ACHN (cell line): ENCODE measurements at regions not wholly inside any gene's neighbourhood (a gene's known extent, or its start where the extent isn't known, plus 50 kb on each side); places are given as distances from the start of the nearest gene placed in this dataset.
"Not testable (repeated sequence)": the region's sequence is repeated elsewhere in the genome, so short reads cannot be mapped to it uniquely, and the experiment has no call there.

Experiments
- DNase-seq: peaks from one replicate; pipeline ENCODE4 v3.0.0-alpha.2; 2015
- in situ Hi-C: cut with HindIII; loops from 2 replicates; pipeline ENCODE4 v1.10.0; 2017; ENCODE audit warnings: low sequenced_read_pairs, low pct_ligation_motif_present, low pct_unique_long_range_greater_than_20kb

DNA sequence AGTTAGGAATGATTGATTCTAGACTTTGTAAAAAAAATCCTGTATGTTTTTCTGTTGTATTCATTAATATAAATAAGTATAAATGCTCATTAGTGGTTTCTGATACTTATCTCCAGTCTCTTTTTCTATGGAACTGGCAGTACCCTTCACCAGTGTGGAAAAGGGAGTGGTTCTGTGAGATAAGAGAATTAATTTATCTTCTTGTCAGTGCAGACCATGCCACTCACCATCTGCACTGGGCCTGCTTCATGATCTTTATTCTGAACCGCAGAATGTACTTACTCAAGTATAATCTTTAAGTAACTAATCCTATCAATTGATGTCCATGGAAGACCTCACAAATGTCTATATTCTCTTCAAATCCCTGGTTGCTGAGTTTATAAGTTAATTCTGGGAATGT, 836.1 kb upstream of the CDH8 start:
- no peak for DNase-seq
- in situ Hi-C loops = no loop called here

DNA sequence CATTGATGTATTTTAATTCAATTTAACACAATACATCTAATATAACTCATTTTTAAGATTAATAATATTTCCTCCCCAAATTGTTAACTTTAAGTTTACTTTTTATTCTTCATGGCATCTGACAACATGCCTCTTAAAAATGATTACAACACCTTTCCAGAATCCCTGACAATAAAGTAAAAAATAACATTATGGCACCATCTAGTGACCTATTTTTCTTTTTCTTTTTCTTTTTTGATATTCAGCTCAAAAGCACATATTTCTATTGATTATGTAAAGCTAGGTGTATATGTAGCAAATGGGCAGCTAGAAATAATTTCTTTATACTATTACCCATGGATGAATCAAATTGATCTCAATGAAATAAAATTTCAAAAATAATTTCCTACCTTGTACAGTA, 834.3 kb upstream of the CDH8 start:
- peak; percentile 12 for DNase-seq
- in situ Hi-C loops = no loop called here

DNA sequence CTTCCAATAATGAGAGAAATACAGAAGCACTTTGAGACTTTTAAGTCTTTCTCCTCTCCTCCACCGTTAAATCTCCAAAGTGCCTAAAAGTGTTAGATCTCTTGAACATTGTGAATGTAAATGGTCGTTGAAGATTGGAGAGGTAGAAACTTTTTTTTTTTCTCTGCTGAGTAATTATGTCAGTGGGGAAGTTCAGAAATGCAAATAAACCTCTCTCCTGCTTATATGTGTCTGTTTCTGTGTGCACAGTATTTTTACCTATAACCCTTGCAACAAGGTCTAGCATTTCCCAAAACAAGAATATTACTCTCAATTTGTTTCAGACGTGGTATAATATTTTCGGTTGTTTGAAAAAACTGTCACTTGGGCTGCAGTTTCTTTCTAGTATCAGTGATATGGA, 833.6 kb upstream of the CDH8 start:
- no peak for DNase-seq
- in situ Hi-C loops = no loop called here

DNA sequence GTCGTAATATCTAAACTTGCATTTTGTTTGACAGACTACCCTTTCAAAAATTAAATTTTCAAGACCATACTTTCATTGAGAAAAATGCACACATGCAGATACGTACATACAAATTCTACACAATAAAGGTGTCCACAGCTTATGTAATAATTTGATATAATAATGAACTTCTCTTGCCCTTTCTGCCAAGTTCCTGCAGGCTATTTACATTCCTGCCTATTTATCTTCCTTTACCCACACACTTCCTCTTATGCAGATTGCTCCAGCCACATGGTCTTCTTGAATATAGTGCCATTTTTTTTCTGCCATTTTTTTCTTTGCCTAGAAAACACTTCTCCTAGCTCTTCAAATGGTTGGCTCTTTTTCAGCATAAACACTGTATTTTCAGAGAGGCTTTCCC, 826.9 kb upstream of the CDH8 start:
- no peak for DNase-seq
- in situ Hi-C loops = no loop called here

DNA sequence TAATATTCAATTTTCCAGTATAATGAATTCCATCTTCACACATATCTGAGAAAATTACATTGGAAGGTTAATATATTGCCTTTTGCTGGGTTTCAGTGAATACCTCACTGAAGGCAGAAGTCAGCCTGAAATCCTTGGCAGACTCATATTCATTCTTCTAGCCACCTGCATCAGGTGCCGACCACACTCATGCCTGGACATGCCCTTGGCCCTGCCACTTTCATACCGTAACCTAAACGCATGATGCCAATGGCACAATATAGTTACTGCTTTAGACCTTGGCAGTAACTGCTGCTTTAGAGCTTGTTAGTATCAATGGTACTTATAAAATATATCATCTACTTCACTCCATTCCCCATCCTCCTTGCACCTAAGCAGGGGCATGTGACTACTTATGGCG, 817.6 kb upstream of the CDH8 start:
- in situ Hi-C loops = no loop called here
- no peak for DNase-seq

DNA sequence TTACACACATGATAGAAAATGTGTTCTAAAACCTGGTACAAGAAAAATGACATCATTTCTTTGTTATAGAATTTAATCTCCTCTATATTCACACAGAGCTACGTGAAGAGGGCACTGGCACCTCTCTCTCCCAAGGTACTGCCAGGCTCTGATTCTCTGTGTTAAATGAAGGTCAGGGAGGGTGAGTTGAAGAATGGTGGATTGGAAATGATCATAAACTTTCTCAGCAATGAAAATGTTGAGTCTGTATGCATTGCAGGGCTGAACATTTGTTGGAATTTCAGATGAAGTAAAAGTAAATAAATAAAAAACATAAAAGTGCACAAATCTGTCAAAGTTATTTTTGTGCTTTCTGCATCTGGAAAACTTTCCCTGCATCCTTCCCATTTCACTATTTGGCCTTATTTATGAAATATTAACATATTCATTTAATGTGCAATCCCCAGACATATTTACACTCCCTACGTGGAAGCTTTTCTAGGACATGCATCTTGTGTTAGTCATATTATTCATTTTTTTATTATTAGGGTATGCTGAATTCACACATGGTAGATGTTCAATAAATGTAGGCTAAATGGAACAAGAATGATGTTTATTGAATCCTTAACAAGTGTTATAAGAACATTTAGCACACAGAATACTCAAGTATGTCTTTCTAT, 810.3 kb upstream of the CDH8 start:
- no peak for DNase-seq
- in situ Hi-C loops = no loop called here

DNA sequence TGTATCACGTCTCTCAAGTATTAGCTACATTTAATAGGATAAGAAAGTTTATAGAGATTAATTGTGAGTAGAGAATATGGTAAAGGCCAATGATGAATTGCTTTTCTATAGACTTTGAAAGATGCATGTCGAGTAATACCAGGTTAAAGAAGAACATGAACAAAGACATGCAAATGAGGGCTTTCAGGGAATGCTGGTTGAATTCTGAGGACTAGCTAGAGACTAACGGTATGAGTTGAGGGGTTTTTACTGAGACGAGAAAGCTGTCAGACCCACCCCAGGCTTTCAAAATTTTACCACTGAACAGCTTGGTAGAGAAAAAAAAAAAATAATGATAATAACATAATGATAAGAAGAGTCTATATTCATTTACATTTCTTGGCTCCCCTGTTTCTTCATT, 796.0 kb upstream of the CDH8 start:
- DNase-seq = no peak
- in situ Hi-C loops = no loop called here

DNA sequence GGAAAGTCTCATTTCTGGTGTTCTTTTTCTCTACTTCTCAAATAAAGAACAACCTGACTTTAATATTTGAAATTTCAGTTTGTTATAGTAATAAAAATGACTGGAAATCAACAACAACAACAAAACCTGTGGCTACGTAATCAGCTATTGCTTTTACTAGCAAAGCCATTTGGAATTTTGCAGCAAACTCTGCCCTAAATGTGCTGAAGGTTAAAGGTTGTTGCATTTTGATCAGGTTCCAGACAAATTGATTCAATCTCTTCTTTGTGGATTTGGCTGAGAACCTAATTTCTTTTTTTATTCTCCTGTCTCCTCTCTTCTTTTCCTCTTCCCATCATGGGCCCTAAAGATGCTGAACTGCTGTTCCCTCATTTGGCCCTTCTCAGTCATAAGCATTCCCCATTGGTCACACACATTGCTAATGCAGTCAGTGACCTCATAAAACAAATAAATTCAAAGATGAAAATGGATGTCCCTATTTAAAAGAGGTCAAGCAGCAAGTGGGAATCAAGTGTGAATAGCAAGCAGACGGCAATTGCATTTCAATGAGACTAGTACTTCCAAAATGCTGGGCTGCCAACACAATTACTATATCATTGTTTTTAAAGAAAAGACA, 795.1 kb upstream of the CDH8 start:
- no peak for DNase-seq
- in situ Hi-C loops = no loop called here

DNA sequence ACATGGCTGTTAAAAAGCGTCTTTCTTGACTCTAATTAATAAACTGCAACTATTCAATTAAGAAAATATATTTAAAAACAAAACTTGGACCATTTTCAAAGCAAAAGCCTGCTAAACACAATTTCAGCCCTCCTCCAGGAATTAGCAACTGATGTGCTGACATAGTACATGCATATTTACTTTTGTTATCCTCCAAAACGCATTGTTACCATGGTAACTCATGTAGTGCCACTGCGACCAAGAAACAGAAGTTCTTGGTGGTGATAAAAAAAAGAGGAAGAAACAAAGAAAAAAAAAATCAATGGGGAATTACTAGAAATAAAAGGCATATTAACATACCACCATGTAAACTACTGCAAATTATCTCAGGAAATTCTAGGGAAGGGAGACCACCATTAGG, 793.4 kb upstream of the CDH8 start:
- in situ Hi-C loops = no loop called here
- DNase-seq = no peak

DNA sequence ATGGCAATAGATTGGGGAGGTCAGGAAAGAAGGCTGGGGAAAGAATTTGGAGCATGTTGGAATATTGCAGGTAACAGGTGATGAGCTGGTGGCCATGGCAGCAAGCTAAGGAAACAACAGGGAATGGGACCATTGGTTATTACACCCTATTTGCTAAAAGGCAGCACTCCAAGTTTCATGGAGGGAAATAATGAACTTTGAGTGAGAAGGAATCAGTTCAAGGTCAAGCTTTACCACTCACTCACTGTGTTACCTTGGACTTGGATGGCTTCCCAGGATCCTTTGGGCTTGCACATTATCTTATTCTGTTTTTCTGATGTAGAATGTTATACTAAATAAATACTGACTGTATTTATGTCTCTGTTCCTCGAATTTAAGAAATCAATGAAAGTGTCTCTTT, 792.8 kb upstream of the CDH8 start:
- no peak for DNase-seq
- in situ Hi-C loops = no loop called here

DNA sequence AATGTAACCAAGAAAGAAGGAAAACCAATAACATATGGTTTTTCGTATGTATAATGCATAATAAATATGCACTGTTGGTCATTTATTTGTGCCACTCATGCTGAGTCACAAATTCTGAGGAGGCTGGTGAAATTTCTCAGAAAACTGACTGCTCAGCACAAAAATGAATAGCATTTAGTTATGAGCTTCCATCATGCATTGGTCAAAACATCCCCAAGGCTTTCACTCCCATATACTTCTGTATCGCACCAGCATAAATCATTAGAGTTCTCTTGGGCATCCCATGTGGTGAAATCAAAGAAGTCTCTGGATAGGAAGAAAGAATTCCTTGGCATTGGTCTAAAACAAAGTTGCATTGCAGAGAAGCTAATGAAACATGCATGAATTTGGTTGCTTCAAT, 785.6 kb upstream of the CDH8 start:
- DNase-seq = no peak
- in situ Hi-C loops = no loop called here

DNA sequence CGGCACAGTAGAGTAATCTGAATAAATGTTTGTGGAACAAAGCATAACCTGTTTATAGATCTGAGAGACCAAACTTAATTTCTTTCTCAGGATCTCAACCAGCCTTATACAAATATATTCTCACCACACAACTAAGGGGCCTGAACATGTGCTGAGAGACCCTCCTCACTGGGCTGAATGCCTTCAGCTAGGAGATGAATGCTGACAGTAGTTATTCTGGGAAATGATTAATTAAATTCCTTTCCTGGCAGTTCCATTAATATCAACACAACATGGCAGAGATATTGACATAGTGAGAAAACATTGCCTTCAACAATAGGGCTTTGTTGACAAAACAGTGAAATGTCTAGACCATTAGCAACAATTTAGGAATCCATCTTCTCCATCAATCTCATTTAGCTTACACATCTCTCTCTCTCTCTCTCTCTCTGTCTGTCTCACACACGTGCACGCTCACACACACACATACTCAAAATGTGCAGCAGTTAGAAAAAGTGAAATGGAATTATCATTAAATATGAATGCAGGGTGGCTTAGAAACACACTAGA, 780.8 kb upstream of the CDH8 start:
- DNase-seq = no peak
- in situ Hi-C loops = no loop called here

DNA sequence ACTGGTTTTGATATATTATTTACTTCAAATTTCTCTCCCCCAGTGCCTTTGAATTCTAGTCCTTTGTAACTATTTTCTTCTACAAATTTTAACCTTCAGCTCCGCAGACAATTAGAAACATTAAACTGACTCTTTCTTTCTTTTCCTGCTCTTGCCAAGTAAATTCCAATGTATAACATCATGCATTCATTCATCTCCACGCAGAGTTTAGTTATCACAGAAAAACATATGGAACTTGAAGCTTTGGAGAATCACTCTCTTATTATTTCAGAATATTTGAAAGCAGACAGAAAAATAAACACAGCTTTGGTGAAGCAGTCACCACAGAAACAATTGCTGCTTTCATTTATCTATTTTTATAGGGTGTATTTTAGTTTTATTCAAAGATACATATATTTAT, 778.7 kb upstream of the CDH8 start:
- in situ Hi-C loops = no loop called here

DNA sequence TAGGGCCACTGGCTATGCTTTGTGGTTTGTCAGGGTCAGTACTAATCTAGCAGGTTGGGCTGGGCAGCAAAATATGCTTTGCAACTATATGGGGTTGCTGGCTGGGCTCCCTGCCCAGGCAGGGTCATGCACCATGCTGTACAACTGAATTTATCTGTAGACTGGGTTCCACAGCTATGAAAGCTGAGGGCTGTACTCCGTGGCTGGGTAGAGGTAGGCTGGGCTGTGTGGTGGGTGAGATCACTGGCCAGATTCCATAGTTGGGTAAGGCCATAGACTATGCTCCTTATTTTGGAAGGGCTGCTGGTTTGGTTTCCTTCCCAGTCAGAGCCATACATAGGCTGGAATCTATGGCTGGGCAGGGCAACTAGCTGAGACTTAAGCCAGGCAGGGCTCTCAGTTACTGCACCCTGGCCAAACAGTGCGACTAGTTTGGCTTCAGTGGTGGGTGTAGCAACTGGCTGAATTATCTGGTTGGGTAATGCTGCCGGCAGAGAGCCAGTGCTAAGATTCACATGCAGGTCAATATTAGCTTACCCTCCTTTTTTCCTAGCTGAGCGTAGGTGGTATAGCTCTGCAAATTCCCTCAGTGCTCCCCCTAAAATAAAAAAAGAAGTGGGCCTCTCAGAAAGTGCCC, 769.1 kb upstream of the CDH8 start:
- DNase-seq = no peak
- in situ Hi-C loops = no loop called here

More for the DNA sequence above, 778.7 kb upstream of the CDH8 start:
- DNase-seq = no peak

DNA sequence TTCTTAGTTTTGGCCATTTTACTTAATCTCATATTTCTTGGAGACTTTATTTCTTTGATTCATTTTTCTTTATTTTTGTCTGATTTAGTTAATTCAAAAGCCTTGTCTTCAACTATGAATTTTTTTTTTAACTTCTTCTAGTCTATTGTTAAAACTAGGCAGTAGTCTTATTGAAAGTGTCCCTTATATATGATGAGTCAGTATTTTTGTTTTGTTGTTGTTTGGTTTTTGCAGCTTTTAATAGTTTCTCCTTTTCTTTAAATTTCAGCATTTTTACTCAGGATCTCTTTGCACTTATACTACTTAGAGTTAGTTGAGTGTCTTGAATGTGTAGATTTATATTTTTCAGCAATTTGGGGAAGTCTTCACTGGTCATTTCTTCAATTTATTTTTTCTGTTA, 758.5 kb upstream of the CDH8 start:
- in situ Hi-C loops = no loop called here
- DNase-seq = no peak

DNA sequence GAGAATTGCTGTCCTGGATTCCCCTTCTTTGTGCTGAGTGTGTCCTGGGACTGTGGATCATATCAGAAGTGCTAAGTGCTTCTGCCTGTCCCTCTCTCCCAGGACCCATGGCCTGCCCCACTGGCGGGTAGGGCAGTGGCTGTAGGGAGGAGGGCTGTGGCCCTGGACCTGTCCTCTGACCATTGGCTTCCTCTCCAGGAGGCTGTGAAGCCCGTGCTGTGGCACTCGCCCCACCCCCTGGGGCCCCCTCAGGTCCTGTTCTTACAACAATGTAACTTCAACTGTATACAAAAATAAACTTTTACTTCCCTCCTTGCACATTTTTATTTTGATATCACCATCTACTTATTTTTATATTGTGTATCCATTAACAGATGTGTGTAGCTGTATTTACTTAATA, 743.8 kb upstream of the CDH8 start:
- in situ Hi-C loops, DNase-seq: not testable (repeated sequence)

DNA sequence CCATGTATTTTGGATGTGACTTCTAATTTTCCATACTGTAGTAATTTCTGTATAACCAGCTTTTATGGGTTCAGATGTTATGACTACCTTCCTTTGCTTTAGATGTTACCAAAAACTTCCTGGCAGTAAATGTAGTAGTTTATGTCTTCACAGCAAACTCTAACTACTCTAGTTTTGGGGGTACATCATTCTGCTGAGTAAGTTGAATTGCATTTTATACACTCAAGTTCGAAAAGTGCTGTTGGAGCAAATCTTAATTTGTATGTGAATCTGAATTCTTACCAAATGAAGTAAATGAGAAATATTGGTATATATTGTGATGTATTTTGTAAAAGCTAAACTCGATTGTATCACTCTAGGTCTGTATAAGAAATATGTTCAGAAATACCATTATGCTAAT, 728.3 kb upstream of the CDH8 start:
- DNase-seq = no peak
- in situ Hi-C loops = no loop called here

DNA sequence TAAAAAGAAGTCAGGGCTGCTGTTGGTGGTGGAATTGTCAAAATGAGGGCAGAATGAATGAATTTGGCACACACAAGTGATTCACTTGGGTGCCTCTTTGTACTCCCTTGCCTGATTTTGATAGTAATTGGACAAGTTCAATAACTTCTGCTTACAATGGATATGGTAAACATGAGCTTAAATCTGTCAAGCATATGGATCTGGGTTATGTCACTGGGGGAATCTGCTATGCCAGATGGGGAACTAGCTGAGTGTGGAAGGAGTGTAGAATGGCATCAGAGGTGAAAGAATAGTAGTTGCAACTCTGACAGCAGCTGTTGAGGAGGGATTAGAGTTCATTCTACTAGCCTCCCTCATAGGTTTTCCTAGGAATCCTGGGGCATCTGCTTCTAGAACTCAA, 724.2 kb upstream of the CDH8 start:
- in situ Hi-C loops = no loop called here
- no peak for DNase-seq

DNA sequence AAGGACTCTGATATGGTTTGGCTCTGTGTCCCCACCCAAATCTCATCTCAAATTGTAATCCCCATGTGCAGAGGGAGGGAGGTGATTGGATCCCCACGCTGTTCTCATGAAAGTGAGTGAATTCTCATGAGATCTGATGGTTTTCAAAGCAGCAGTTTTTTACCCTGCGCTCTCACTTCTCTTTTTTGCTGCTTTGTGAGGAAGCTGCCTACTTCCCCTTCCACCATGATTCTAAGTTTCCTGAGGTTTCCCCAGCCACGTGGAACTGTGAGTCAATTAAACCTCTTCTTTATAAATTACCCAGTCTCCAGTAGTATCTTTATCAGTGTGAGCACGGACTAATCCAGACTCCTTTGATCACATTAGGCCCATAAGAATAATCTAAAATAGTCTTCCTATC, 719.7 kb upstream of the CDH8 start:
- in situ Hi-C loops = no loop called here

DNA sequence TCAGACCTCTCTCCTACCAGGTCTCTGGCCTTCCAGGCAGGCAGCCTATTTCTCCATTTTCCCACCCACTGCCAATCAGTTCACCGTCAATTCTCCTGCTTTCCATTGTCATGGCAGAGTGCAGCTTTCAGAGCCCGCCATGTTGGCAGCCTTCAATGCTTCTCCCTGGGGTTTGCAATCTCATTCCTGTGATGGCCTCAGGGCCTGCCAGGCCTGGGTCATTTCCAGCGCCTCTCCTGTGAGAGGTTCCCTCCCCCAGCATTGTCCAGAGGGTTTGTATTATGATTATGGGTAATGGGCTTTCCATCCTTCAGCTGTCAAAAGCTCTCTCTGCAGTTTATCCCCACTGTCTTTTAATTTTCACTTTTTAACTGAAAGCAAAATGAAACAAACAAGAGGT, 716.6 kb upstream of the CDH8 start:
- DNase-seq = no peak
- in situ Hi-C loops = no loop called here

More for the DNA sequence above, 719.7 kb upstream of the CDH8 start:
- no peak for DNase-seq
